ENCODE measurements at regions not wholly inside any gene's neighbourhood (a gene's known extent, or its start where the extent isn't known, plus 50 kb on each side); places are given as distances from the start of the nearest gene placed in this dataset.

DNA sequence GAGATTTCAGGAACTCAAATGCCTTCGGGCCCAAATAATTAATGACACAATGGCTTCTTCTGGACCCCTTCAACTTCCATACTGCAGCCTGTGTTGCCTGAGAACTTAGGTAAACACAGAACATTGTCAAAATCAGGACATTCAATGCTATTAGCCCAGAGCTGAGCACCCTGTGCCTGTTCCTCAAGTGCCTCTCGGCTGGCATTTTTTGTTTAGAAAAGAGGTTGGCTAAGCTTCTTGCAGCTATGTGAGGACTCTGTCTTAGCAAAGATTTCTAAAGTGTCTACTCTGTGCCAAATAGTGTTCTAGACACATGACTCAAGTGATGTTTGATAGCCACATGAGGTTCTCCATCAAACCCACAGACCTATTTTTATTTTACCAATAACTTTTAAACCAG lies 289.3 kb upstream of the ARID1B start:
- TF ChIP-seq EZH2phosphoT487 (IDR thresholded peaks at IDR 0.05; ENCODE audit: insufficient read depth, low read depth) (no peak), EZH2 (IDR thresholded peaks at IDR 0.05; ENCODE audit: insufficient read depth, poor library complexity, severe bottlenecking) (no peak)

Measured in GM23248 (cell line).